Fibroblast of mammary gland (primary cell): ENCODE measurements at regions not wholly inside any gene's neighbourhood (a gene's known extent, or its start where the extent isn't known, plus 50 kb on each side); places are given as distances from the start of the nearest gene placed in this dataset.

Source experiments
- DNase-seq: peaks from one replicate; pipeline ENCODE4 v3.0.0-alpha.2; 2010; ENCODE audit warnings: low read depth
- H3K4me3 ChIP-seq: 2 replicates; pipeline ENCODE4 v1.5.1; 2011; ENCODE audit warnings: low read depth, mild to moderate bottlenecking, low read length, moderate library complexity; ENCODE audit not compliant: control insufficient read depth
- TF ChIP-seq, protein P1 (sequence below): conservative IDR thresholded peaks from 2 replicates; pipeline ENCODE4 v1.5.1; 2011; ENCODE audit warnings: low read depth, low read length, inconsistent platforms; ENCODE audit not compliant: control insufficient read depth, insufficient read depth

DNA sequence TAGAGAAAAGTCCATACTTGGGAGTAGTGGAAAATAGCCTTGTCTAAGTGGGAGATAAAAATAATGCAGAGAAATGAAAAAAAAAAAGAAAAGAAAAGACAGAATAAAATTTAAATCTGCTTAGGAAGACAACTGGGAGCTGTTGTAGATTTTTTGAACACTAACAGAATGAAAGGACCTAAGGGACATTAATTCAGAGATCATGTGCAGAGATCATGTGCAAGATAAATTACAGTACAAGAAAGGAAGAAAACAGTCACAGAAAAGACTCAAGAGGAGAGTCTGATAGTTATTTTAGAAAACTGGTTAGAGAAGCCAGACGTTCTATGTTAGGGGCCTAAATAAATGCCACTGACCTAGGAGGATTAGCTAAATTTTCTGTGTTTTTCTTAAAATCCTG lies 1226.8 kb upstream of the NUDT12 start:
- no peak for DNase-seq
- TF ChIP-seq, protein P1, sequence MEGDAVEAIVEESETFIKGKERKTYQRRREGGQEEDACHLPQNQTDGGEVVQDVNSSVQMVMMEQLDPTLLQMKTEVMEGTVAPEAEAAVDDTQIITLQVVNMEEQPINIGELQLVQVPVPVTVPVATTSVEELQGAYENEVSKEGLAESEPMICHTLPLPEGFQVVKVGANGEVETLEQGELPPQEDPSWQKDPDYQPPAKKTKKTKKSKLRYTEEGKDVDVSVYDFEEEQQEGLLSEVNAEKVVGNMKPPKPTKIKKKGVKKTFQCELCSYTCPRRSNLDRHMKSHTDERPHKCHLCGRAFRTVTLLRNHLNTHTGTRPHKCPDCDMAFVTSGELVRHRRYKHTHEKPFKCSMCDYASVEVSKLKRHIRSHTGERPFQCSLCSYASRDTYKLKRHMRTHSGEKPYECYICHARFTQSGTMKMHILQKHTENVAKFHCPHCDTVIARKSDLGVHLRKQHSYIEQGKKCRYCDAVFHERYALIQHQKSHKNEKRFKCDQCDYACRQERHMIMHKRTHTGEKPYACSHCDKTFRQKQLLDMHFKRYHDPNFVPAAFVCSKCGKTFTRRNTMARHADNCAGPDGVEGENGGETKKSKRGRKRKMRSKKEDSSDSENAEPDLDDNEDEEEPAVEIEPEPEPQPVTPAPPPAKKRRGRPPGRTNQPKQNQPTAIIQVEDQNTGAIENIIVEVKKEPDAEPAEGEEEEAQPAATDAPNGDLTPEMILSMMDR = no peak
- H3K4me3 ChIP-seq = no peak overlapping the region

DNA sequence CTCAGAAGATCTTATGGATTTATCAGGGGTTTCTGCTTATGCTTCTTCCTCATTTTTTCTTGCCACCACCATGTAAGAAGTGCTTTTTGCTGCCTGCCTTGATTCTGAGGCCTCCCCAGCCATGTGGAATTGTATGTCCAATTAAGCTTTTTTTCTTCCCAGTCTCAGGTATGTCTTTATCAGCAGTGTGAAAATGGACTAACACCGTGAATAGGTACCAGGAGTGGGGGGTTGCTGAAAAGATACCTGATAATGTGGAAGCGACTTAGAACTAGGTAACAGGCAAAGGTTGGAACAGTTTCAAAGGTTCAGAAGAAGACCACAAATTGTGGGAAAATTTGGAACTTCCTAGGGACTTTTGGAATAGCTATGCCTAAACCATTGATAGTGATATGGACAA lies 1222.5 kb upstream of the NUDT12 start:
- no peak for DNase-seq
- TF ChIP-seq, protein P1 = no peak
- H3K4me3 ChIP-seq = no peak overlapping the region

DNA sequence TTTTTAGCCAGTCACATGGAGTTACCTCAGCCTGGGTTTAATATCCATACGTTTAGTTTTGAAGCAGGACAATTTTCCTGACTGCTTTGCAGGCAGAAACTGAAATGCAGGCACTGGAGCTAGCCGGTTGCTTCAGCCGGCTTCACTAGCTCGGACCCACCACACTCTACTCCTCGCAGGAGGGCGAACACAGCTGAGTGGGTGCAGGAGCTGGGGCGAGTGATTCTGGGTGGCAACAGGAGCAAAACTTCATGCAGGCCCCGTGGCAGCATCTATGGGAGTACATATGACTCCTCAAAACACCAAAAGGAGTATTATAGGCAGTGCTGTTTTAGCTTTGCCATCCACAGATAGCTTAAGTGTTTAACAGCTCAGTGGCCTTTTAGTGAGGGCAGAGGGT lies 1211.8 kb upstream of the NUDT12 start:
- no peak overlapping the region for H3K4me3 ChIP-seq
- DNase-seq = no peak
- TF ChIP-seq, protein P1 = no peak

GRCh38 chr5:104764197-104764596 lies 1201.6 kb upstream of the NUDT12 start:
- TF ChIP-seq, protein P1 = no peak
- no peak overlapping the region for H3K4me3 ChIP-seq
- no peak for DNase-seq

- TF ChIP-seq, protein P1 = no peak
- H3K4me3 ChIP-seq = no peak overlapping the region
- no peak for DNase-seq
Measured at GRCh38 chr5:104763216-104763615, 1200.6 kb upstream of the NUDT12 start.

DNA sequence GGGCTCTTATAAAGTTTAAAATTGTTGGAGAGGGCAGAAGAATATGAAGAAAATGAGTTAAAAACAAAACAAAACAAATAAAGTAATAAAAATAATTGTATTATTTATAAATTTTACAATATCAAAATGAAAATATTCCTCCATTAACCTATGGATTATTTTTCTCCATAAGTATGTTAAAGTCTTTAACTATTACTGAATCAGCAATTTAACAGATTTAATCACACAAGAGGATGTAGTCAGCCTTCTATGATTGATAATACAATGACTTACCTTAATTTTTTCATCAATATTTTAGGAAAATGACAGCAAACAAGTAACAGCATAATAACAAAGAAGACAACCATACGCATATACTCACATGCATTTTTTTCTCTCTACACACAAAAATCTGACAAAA lies 1195.3 kb upstream of the NUDT12 start:
- no peak for DNase-seq
- H3K4me3 ChIP-seq = no peak overlapping the region
- TF ChIP-seq, protein P1 = no peak

DNA sequence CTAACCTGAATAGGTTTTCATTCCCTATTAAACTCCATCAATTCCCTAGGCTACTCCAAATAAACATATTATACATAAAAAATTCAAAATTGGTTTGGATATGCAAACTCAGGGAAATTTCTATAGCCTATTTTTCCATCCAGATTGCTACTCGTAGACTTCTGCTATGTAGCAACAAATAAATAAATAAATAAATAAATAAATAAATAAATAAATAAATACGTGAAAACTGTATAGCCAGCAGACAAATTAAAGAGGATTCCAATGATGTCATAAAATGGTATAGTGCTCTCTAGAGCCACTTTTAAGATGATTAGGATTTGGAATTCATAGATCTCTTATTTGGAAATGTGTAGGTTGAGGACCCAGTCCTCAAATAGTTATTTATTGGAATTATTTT lies 1193.2 kb upstream of the NUDT12 start:
- no peak overlapping the region for H3K4me3 ChIP-seq
- no peak for DNase-seq
- TF ChIP-seq, protein P1 = no peak
